ENCODE measurements at regions not wholly inside any gene's neighbourhood (a gene's known extent, or its start where the extent isn't known, plus 50 kb on each side); places are given as distances from the start of the nearest gene placed in this dataset.

- no peak for TF ChIP-seq CTCF (IDR thresholded peaks at IDR 0.05; ENCODE audit: insufficient read depth in 1 of 2, low read depth in 1 of 2, low read length in 1 of 2, severe bottlenecking in 1 of 2, unreplicated experiment in 1 of 2)
- ChIA-PET CTCF (no interaction called here), POLR2A (no interaction called here)
- Mint-ChIP-seq H3K36me3 (ENCODE audit: insufficient read depth, unreplicated experiment) (no peaks in the 10 kb centered on the region), H3K27me3 (ENCODE audit: insufficient read depth, unreplicated experiment) (peaks cover 23% of the 10 kb centered on the region), H3K4me3 (ENCODE audit: unreplicated experiment) (no peak overlapping the region), H3K9me3 (ENCODE audit: unreplicated experiment) (no peaks in the 10 kb centered on the region), H3K27ac (ENCODE audit: unreplicated experiment) (no peak overlapping the region), H3K4me1 (ENCODE audit: low read depth, unreplicated experiment) (peaks cover 14% of the 10 kb centered on the region)
- intact Hi-C loops (cut with micrococcal nuclease; ENCODE audit: unreplicated experiment) = no loop called here
- Histone ChIP-seq H3K9me3 (no peaks in the 10 kb centered on the region), H3K4me1 (no peaks in the 10 kb centered on the region), H3K27me3 (replicated peaks; ENCODE audit: control insufficient read depth, insufficient read depth, low read length) (no peaks in the 10 kb centered on the region), H3K36me3 (ENCODE audit: control insufficient read depth, insufficient read depth, low read length) (no peaks in the 10 kb centered on the region), H3K4me3 (ENCODE audit: low read depth, low read length) (no peak overlapping the region)
- DNase-seq = no peak
- BruUV-seq (replicated peaks) = no TSS peak
These were observed 277.4 kb upstream of the PLXNA2 start for GRCh38 chr1:208521534-208521933.

DNA sequence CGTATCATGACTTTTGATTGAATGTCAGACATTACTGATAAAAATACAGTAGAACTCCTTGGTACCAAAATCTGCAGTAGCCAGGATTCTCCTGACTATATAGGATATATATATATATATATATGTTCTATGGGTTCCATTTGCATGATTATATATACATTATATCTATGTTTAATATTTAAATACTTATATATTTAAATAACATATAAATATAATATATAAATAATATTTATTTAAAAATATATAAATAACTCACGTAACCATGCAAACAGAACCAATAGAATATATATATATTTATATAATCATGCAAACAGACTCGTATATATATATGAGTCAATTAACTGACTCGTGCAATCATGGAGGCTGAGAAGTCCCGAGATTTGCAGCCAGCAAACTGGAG, 278.8 kb upstream of the PLXNA2 start:
- Histone ChIP-seq H3K9me3 (no peaks in the 10 kb centered on the region), H3K4me3 (ENCODE audit: low read depth, low read length) (no peak overlapping the region), H3K36me3 (ENCODE audit: control insufficient read depth, insufficient read depth, low read length) (no peaks in the 10 kb centered on the region), H3K27me3 (replicated peaks; ENCODE audit: control insufficient read depth, insufficient read depth, low read length) (no peaks in the 10 kb centered on the region), H3K4me1 (no peaks in the 10 kb centered on the region)
- no peaks in the 10 kb centered on the region for H3K9me3 Mint-ChIP-seq (ENCODE audit: unreplicated experiment)
- ChIA-PET POLR2A (no interaction called here), CTCF (no interaction called here)
- no peak for DNase-seq
- BruUV-seq (replicated peaks) = no TSS peak
- peaks cover 20% of the 10 kb centered on the region for H3K27me3 Mint-ChIP-seq (ENCODE audit: insufficient read depth, unreplicated experiment)
- no peak overlapping the region for H3K27ac Mint-ChIP-seq (ENCODE audit: unreplicated experiment)
- H3K36me3 Mint-ChIP-seq (ENCODE audit: insufficient read depth, unreplicated experiment) = no peaks in the 10 kb centered on the region
- intact Hi-C loops (cut with micrococcal nuclease; ENCODE audit: unreplicated experiment) = no loop called here
- no peak for TF ChIP-seq CTCF (IDR thresholded peaks at IDR 0.05; ENCODE audit: insufficient read depth in 1 of 2, low read depth in 1 of 2, low read length in 1 of 2, severe bottlenecking in 1 of 2, unreplicated experiment in 1 of 2)
- no peak overlapping the region for H3K4me3 Mint-ChIP-seq (ENCODE audit: unreplicated experiment)
- peaks cover 14% of the 10 kb centered on the region for H3K4me1 Mint-ChIP-seq (ENCODE audit: low read depth, unreplicated experiment)

GRCh38 chr1:208524376-208524775, 280.2 kb upstream of the PLXNA2 start:
- H3K4me3 Mint-ChIP-seq (ENCODE audit: unreplicated experiment) = no peak overlapping the region
- H3K4me1 Mint-ChIP-seq (ENCODE audit: low read depth, unreplicated experiment) = peaks cover 14% of the 10 kb centered on the region
- H3K9me3 ChIP-seq = no peaks in the 10 kb centered on the region
- H3K27ac Mint-ChIP-seq (ENCODE audit: unreplicated experiment) = no peak overlapping the region
- H3K9me3 Mint-ChIP-seq (ENCODE audit: unreplicated experiment) = no peaks in the 10 kb centered on the region
- intact Hi-C loops (cut with micrococcal nuclease; ENCODE audit: unreplicated experiment) = no loop called here
- no peaks in the 10 kb centered on the region for H3K36me3 ChIP-seq (ENCODE audit: control insufficient read depth, insufficient read depth, low read length)
- peaks cover 19% of the 10 kb centered on the region for H3K27me3 Mint-ChIP-seq (ENCODE audit: insufficient read depth, unreplicated experiment)
- no peaks in the 10 kb centered on the region for H3K27me3 ChIP-seq (replicated peaks; ENCODE audit: control insufficient read depth, insufficient read depth, low read length)
- POLR2A ChIA-PET = no interaction called here
- BruUV-seq (replicated peaks) = no TSS peak
- CTCF ChIA-PET = no interaction called here
- H3K4me1 ChIP-seq = no peaks in the 10 kb centered on the region
- no peak for TF ChIP-seq CTCF (IDR thresholded peaks at IDR 0.05; ENCODE audit: insufficient read depth in 1 of 2, low read depth in 1 of 2, low read length in 1 of 2, severe bottlenecking in 1 of 2, unreplicated experiment in 1 of 2)
- DNase-seq = no peak
- H3K36me3 Mint-ChIP-seq (ENCODE audit: insufficient read depth, unreplicated experiment) = no peaks in the 10 kb centered on the region
- no peak overlapping the region for H3K4me3 ChIP-seq (ENCODE audit: low read depth, low read length)

All from Caco-2 (cell line).